ENCODE measurements at regions not wholly inside any gene's neighbourhood (a gene's known extent, or its start where the extent isn't known, plus 50 kb on each side); places are given as distances from the start of the nearest gene placed in this dataset.
A peak's percentile ranks its signal among the peaks of the same experiment; 100 is the strongest.

- POLR2A ChIA-PET = no interaction called here
- CTCF ChIA-PET = no interaction called here
- no peaks in the 10 kb centered on the region for H3K36me3 ChIP-seq (ENCODE audit: control insufficient read depth in 2 of 2, insufficient read depth in 1 of 2, low read length in 2 of 2)
Observed at GRCh38 chr18:29321561-29321960, 1144.6 kb upstream of the CDH2 start.

GRCh38 chr18:29313312-29313711, 1136.4 kb upstream of the CDH2 start:
- no peak overlapping the region for H3K27ac ChIP-seq (ENCODE audit: extremely low read depth, low read depth, low read length)
- no peaks in the 10 kb centered on the region for H3K36me3 ChIP-seq (ENCODE audit: control insufficient read depth in 2 of 2, insufficient read depth in 1 of 2, low read length in 2 of 2)
- CTCF ChIA-PET = no interaction called here
- H3K9me3 ChIP-seq (ENCODE audit: control insufficient read depth, insufficient read depth, low read depth, low read length) = no peaks in the 10 kb centered on the region
- POLR2A ChIA-PET = no interaction called here
- peaks cover 7% of the 10 kb centered on the region; the same call in 1 of the 2 replicates for H3K4me1 ChIP-seq (ENCODE audit: control insufficient read depth, insufficient read depth, low read length)
- TF ChIP-seq ZXDB (tag by site-specific recombination; IDR thresholded peaks at IDR 0.05) (0 out of 2 replicates have a peak, but pooled peaks have one; percentile 24), ZBTB8A (tag by site-specific recombination; IDR thresholded peaks at IDR 0.05) (0 out of 2 replicates have a peak, but pooled peaks have one; percentile 17), ZNF202 (tag by site-specific recombination; IDR thresholded peaks at IDR 0.05; ENCODE audit: borderline replicate concordance) (peak; percentile 36; the same call in 1 of the 2 replicates), SETDB1 (IDR thresholded peaks at IDR 0.05; ENCODE audit: insufficient read length, low read length) (no peak), ZNF394 (tag by site-specific recombination; IDR thresholded peaks at IDR 0.05; ENCODE audit: borderline replicate concordance) (peak; percentile 74; the same call in 1 of the 2 replicates), ZNF221 (tag by site-specific recombination; IDR thresholded peaks at IDR 0.05; ENCODE audit: borderline replicate concordance) (no peak), ZBTB48 (tag by site-specific recombination; IDR thresholded peaks at IDR 0.05) (no peak), ZBTB11 (tag by site-specific recombination; conservative IDR thresholded peaks at IDR 0.05; ENCODE audit: low read depth) (peak; percentile 73), ZNF140 (tag by site-specific recombination; IDR thresholded peaks at IDR 0.05) (peak; percentile 64; the same call in 1 of the 2 replicates), ZNF354C (tag by site-specific recombination; IDR thresholded peaks at IDR 0.05; ENCODE audit: borderline replicate concordance, low read depth) (no peak), ZNF623 (tag by site-specific recombination; IDR thresholded peaks at IDR 0.05) (peak; percentile 49), FEZF1 (tag by site-specific recombination; IDR thresholded peaks at IDR 0.05) (no peak), ZNF426 (tag by site-specific recombination; IDR thresholded peaks at IDR 0.05) (peak; percentile 67), ZNF501 (tag by site-specific recombination; IDR thresholded peaks at IDR 0.05) (0 out of 2 replicates have a peak, but pooled peaks have one; percentile 28), ZFP37 (tag by site-specific recombination; IDR thresholded peaks at IDR 0.05) (peak; percentile 63; the same call in 1 of the 2 replicates), ZNF555 (tag by site-specific recombination; conservative IDR thresholded peaks at IDR 0.05) (peak; percentile 57), ZNF518A (tag by site-specific recombination; conservative IDR thresholded peaks at IDR 0.05; ENCODE audit: low read depth) (peak; percentile 63; the same call in 1 of the 2 replicates), ZNF654 (tag by site-specific recombination; IDR thresholded peaks at IDR 0.05; ENCODE audit: low read depth) (peak; percentile 18; the same call in 1 of the 2 replicates), ZNF629 (tag by site-specific recombination; IDR thresholded peaks at IDR 0.05) (0 out of 2 replicates have a peak, but pooled peaks have one; percentile 14)
- no peak overlapping the region for H3K4me3 ChIP-seq (ENCODE audit: low read depth, low read length)

More at GRCh38 chr18:29321561-29321960, 1144.6 kb upstream of the CDH2 start:
- H3K4me3 ChIP-seq (ENCODE audit: low read depth, low read length) = no peak overlapping the region
- no peaks in the 10 kb centered on the region for H3K4me1 ChIP-seq (ENCODE audit: control insufficient read depth, insufficient read depth, low read length)
- TF ChIP-seq ZNF121 (tag by site-specific recombination; IDR thresholded peaks at IDR 0.05) (no peak), ZNF664 (tag by site-specific recombination; IDR thresholded peaks at IDR 0.05) (no peak)
- H3K9me3 ChIP-seq (ENCODE audit: control insufficient read depth, insufficient read depth, low read depth, low read length) = no peaks in the 10 kb centered on the region
- H3K27ac ChIP-seq (ENCODE audit: extremely low read depth, low read depth, low read length) = no peak overlapping the region
